HEK293 (cell line): ENCODE measurements at regions not wholly inside any gene's neighbourhood (a gene's known extent, or its start where the extent isn't known, plus 50 kb on each side); places are given as distances from the start of the nearest gene placed in this dataset.

Experiments used
- CTCF ChIA-PET: fragments of 350-600 bp; formaldehyde crosslinking; extraction: SDS; loops from one replicate; lab custom pipeline; 2021; ENCODE audit warnings: antibody characterized with exemption; lab: Yijun Ruan, JAX
- POLR2A ChIA-PET: fragments of 300-600 bp; formaldehyde crosslinking; extraction: SDS; loops from one replicate; lab custom pipeline; 2020; ENCODE audit warnings: antibody characterized with exemption, inconsistent platforms; lab: Yijun Ruan, JAX
- H3K27ac ChIP-seq: fragments of 200-500 bp; sonication (Bioruptor generic); 2 replicates; pipeline ENCODE4 v1.5.1; 2014; ENCODE audit warnings: low read depth, low read length, control low read depth, inconsistent platforms; ENCODE audit errors: extremely low read depth
- H3K36me3 ChIP-seq, 2 experiments: fragments of 200-500 bp in 1 of 2; sonication (Bioruptor generic) in 1 of 2; 1 replicate in 1 of 2; 2 replicates in 1 of 2; pipeline ENCODE4 v1.5.1; 2014 to 2017; ENCODE audit warnings: inconsistent platforms in 2 of 2, low read length in 2 of 2; ENCODE audit not compliant: control insufficient read depth in 2 of 2, insufficient read depth in 1 of 2
- H3K4me1 ChIP-seq: fragments of 200-500 bp; sonication (Bioruptor generic); 2 replicates; pipeline ENCODE4 v1.5.1; 2014; ENCODE audit warnings: mild to moderate bottlenecking, low read length, inconsistent platforms; ENCODE audit not compliant: control insufficient read depth, insufficient read depth
- H3K4me3 ChIP-seq: 2 replicates; pipeline ENCODE4 v1.5.1; 2011; ENCODE audit warnings: low read depth, mild to moderate bottlenecking, control low read depth, low read length, moderate library complexity
- H3K9me3 ChIP-seq: fragments of 200-500 bp; sonication (Bioruptor generic); 2 replicates; pipeline ENCODE4 v1.5.1; 2014; ENCODE audit warnings: low read depth, low read length, inconsistent platforms; ENCODE audit not compliant: control insufficient read depth, insufficient read depth
- KLF1 ChIP-seq: fragments of 450-650 bp; formaldehyde crosslinking; IDR thresholded peaks from 2 replicates; pipeline ENCODE4 v1.5.1; 2016; ENCODE audit warnings: missing biosample characterization, missing genetic modification characterization
- KLF10 ChIP-seq: fragments of 450-650 bp; IDR thresholded peaks from 2 replicates; pipeline ENCODE4 v1.5.1; 2018; ENCODE audit warnings: missing biosample characterization, mild to moderate bottlenecking, missing genetic modification characterization
- MYNN ChIP-seq: fragments of 450-650 bp; formaldehyde crosslinking; IDR thresholded peaks from 2 replicates; pipeline ENCODE4 v1.5.1; 2016; ENCODE audit warnings: missing biosample characterization, missing genetic modification characterization, borderline replicate concordance
- OSR2 ChIP-seq: fragments of 450-650 bp; formaldehyde crosslinking; IDR thresholded peaks from 2 replicates; pipeline ENCODE4 v1.5.1; 2016; ENCODE audit warnings: missing biosample characterization, missing genetic modification characterization
- PATZ1 ChIP-seq: fragments of 450-650 bp; formaldehyde crosslinking; IDR thresholded peaks from 2 replicates; pipeline ENCODE4 v1.5.1; 2016; ENCODE audit warnings: missing biosample characterization, missing genetic modification characterization
- SP3 ChIP-seq: fragments of 450-650 bp; formaldehyde crosslinking; IDR thresholded peaks from 2 replicates; pipeline ENCODE4 v1.5.1; 2016; ENCODE audit warnings: missing biosample characterization, missing genetic modification characterization
- YY2 ChIP-seq: fragments of 450-650 bp; formaldehyde crosslinking; IDR thresholded peaks from 2 replicates; pipeline ENCODE4 v1.5.1; 2016; ENCODE audit warnings: missing biosample characterization, missing genetic modification characterization
- ZNF112 ChIP-seq: fragments of 450-650 bp; formaldehyde crosslinking; IDR thresholded peaks from 2 replicates; pipeline ENCODE4 v1.5.0; 2017; ENCODE audit warnings: missing biosample characterization, missing genetic modification characterization
- ZNF202 ChIP-seq: fragments of 450-650 bp; formaldehyde crosslinking; IDR thresholded peaks from 2 replicates; pipeline ENCODE4 v1.5.1; 2016; ENCODE audit warnings: missing biosample characterization, missing genetic modification characterization, borderline replicate concordance
- ZNF211 ChIP-seq: fragments of 450-650 bp; formaldehyde crosslinking; IDR thresholded peaks from 2 replicates; pipeline ENCODE4 v1.5.1; 2016; ENCODE audit warnings: low read depth, missing biosample characterization, missing genetic modification characterization
- ZNF248 ChIP-seq: fragments of 450-650 bp; formaldehyde crosslinking; IDR thresholded peaks from 2 replicates; pipeline ENCODE4 v1.5.1; 2017; ENCODE audit warnings: missing biosample characterization, missing genetic modification characterization
- ZNF280D ChIP-seq: fragments of 450-650 bp; formaldehyde crosslinking; IDR thresholded peaks from 2 replicates; pipeline ENCODE4 v1.5.1; 2016; ENCODE audit warnings: missing biosample characterization, missing genetic modification characterization
- ZNF362 ChIP-seq: fragments of 450-650 bp; formaldehyde crosslinking; IDR thresholded peaks from 2 replicates; pipeline ENCODE4 v1.5.1; 2016; ENCODE audit warnings: missing biosample characterization, missing genetic modification characterization
- ZNF366 ChIP-seq: fragments of 450-650 bp; formaldehyde crosslinking; conservative IDR thresholded peaks from 2 replicates; pipeline ENCODE4 v1.5.1; 2016; ENCODE audit warnings: missing biosample characterization, missing genetic modification characterization
- ZNF426 ChIP-seq: fragments of 450-650 bp; formaldehyde crosslinking; IDR thresholded peaks from 2 replicates; pipeline ENCODE4 v1.5.1; 2017; ENCODE audit warnings: missing biosample characterization, missing genetic modification characterization, mild to moderate bottlenecking, inconsistent platforms, moderate library complexity
- ZNF473 ChIP-seq: fragments of 450-650 bp; formaldehyde crosslinking; IDR thresholded peaks from 2 replicates; pipeline ENCODE4 v1.5.1; 2017; ENCODE audit warnings: missing biosample characterization, missing genetic modification characterization
- ZNF521 ChIP-seq: fragments of 450-650 bp; formaldehyde crosslinking; IDR thresholded peaks from 2 replicates; pipeline ENCODE4 v1.5.1; 2017; ENCODE audit warnings: missing biosample characterization, mild to moderate bottlenecking, missing genetic modification characterization
- ZNF561 ChIP-seq: fragments of 450-650 bp; IDR thresholded peaks from 2 replicates; pipeline ENCODE4 v1.5.1; 2018; ENCODE audit warnings: missing biosample characterization, missing genetic modification characterization, borderline replicate concordance
- ZNF600 ChIP-seq: fragments of 450-650 bp; formaldehyde crosslinking; IDR thresholded peaks from 2 replicates; pipeline ENCODE4 v1.5.1; 2016; ENCODE audit warnings: missing biosample characterization, missing genetic modification characterization
- ZNF621 ChIP-seq: fragments of 450-650 bp; formaldehyde crosslinking; IDR thresholded peaks from 2 replicates; pipeline ENCODE4 v1.5.1; 2017; ENCODE audit warnings: missing biosample characterization, missing genetic modification characterization
- ZNF624 ChIP-seq: fragments of 450-650 bp; formaldehyde crosslinking; IDR thresholded peaks from 2 replicates; pipeline ENCODE4 v1.5.1; 2017; ENCODE audit warnings: missing biosample characterization, missing genetic modification characterization
- ZNF658 ChIP-seq: fragments of 450-650 bp; formaldehyde crosslinking; IDR thresholded peaks from 2 replicates; pipeline ENCODE4; 2016; ENCODE audit warnings: missing biosample characterization, missing genetic modification characterization
- ZNF747 ChIP-seq: fragments of 450-650 bp; formaldehyde crosslinking; IDR thresholded peaks from 2 replicates; pipeline ENCODE4 v1.5.1; 2016; ENCODE audit warnings: missing biosample characterization, missing genetic modification characterization
- ZNF792 ChIP-seq: fragments of 450-650 bp; formaldehyde crosslinking; IDR thresholded peaks from 2 replicates; pipeline ENCODE4 v1.5.1; 2016; ENCODE audit warnings: missing biosample characterization, missing genetic modification characterization
- ZNF830 ChIP-seq: fragments of 450-650 bp; IDR thresholded peaks from 2 replicates; pipeline ENCODE4 v1.5.0; 2018; ENCODE audit warnings: missing biosample characterization, missing genetic modification characterization, low read depth, mild to moderate bottlenecking, moderate library complexity
- TF ChIP-seq, protein P1 (sequence below): fragments of 450-650 bp; IDR thresholded peaks from 2 replicates; pipeline ENCODE4 v1.5.1; 2018; ENCODE audit warnings: missing biosample characterization, mild to moderate bottlenecking, missing genetic modification characterization
- TF ChIP-seq, protein P2 (sequence below): fragments of 450-650 bp; formaldehyde crosslinking; IDR thresholded peaks from 2 replicates; pipeline ENCODE4 v1.5.1; 2016; ENCODE audit warnings: missing biosample characterization, missing genetic modification characterization, low read depth

DNA sequence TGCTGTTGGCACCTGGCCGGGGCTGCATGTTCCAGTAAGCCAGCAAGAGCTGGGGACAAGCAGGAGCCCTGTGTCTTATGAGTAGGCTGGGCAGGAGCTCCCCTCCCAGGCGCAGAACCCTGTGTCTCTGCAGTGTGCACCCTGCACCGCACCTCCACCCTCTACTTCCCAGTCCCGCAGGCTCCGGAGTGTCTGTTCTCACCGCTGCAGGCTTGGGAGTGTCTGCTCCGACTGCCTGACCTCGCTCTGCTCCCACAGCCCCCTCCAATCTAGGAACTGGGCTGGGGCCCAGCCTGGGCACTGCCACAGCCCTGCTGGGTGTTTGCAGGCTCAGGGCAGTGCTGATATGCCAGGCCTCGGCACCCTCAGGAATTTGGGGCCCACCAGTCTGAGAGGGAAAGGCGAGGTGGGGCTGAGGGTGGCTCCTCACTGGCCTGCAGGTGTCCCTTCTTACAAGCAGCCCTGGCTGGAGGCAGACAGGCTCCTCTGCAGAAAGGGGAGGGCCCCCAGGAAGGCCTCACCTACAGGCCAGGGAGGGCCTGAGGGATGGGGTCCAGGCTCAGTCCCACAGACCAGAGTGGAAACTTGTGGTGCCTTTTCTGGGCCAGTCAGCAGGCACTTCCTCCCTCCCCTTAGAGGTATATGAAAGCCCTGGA, 871.6 kb upstream of the GJE1 start:
- H3K4me1 ChIP-seq = no peaks in the 10 kb centered on the region
- ChIA-PET CTCF (no interaction called here), POLR2A (no interaction called here)
- H3K36me3 ChIP-seq = no peaks in the 10 kb centered on the region
- H3K27ac ChIP-seq = no peak overlapping the region
- H3K4me3 ChIP-seq = no peak overlapping the region
- H3K9me3 ChIP-seq = no peaks in the 10 kb centered on the region
- TF ChIP-seq ZNF248 (tag by site-specific recombination) (no peak), OSR2 (tag by site-specific recombination) (no peak), ZNF624 (tag by site-specific recombination) (no peak), ZNF792 (no peak), ZNF202 (tag by site-specific recombination) (no peak), SP3 (tag by site-specific recombination) (no peak), ZNF621 (no peak), ZNF561 (no peak), ZNF747 (tag by site-specific recombination) (no peak), ZNF830 (tag by site-specific recombination) (no peak), MYNN (no peak), ZNF366 (tag by site-specific recombination) (no peak), KLF10 (tag by site-specific recombination) (no peak), ZNF600 (tag by site-specific recombination) (no peak), ZNF362 (no peak), YY2 (tag by site-specific recombination) (no peak), PATZ1 (tag by site-specific recombination) (no peak), ZNF112 (tag by site-specific recombination) (no peak), KLF1 (tag by site-specific recombination) (no peak)
- TF ChIP-seq, all 188 proteins: peak for 0

GRCh38 chr6:141260627-141261015, 872.1 kb upstream of the GJE1 start:
- Histone ChIP-seq H3K36me3 (no peaks in the 10 kb centered on the region), H3K9me3 (no peaks in the 10 kb centered on the region), H3K4me1 (no peaks in the 10 kb centered on the region), H3K4me3 (no peak overlapping the region), H3K27ac (no peak overlapping the region)
- ChIA-PET POLR2A (no interaction called here), CTCF (no interaction called here)
- TF ChIP-seq MYNN (no peak), ZNF521 (tag by site-specific recombination) (no peak), ZNF658 (no peak), ZNF830 (tag by site-specific recombination) (no peak), ZNF426 (no peak), ZNF211 (tag by site-specific recombination) (no peak), ZNF473 (no peak), SP3 (tag by site-specific recombination) (no peak), ZNF624 (tag by site-specific recombination) (no peak), ZNF280D (tag by site-specific recombination) (no peak)
- TF ChIP-seq, protein P1, sequence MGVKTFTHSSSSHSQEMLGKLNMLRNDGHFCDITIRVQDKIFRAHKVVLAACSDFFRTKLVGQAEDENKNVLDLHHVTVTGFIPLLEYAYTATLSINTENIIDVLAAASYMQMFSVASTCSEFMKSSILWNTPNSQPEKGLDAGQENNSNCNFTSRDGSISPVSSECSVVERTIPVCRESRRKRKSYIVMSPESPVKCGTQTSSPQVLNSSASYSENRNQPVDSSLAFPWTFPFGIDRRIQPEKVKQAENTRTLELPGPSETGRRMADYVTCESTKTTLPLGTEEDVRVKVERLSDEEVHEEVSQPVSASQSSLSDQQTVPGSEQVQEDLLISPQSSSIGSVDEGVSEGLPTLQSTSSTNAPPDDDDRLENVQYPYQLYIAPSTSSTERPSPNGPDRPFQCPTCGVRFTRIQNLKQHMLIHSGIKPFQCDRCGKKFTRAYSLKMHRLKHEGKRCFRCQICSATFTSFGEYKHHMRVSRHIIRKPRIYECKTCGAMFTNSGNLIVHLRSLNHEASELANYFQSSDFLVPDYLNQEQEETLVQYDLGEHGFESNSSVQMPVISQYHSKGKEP (tag by site-specific recombination) = no peak
- TF ChIP-seq, protein P2, sequence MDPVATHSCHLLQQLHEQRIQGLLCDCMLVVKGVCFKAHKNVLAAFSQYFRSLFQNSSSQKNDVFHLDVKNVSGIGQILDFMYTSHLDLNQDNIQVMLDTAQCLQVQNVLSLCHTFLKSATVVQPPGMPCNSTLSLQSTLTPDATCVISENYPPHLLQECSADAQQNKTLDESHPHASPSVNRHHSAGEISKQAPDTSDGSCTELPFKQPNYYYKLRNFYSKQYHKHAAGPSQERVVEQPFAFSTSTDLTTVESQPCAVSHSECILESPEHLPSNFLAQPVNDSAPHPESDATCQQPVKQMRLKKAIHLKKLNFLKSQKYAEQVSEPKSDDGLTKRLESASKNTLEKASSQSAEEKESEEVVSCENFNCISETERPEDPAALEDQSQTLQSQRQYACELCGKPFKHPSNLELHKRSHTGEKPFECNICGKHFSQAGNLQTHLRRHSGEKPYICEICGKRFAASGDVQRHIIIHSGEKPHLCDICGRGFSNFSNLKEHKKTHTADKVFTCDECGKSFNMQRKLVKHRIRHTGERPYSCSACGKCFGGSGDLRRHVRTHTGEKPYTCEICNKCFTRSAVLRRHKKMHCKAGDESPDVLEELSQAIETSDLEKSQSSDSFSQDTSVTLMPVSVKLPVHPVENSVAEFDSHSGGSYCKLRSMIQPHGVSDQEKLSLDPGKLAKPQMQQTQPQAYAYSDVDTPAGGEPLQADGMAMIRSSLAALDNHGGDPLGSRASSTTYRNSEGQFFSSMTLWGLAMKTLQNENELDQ (tag by site-specific recombination) = no peak
